ENCODE measurements at regions not wholly inside any gene's neighbourhood (a gene's known extent, or its start where the extent isn't known, plus 50 kb on each side); places are given as distances from the start of the nearest gene placed in this dataset.
"Not testable (repeated sequence)": the region's sequence is repeated elsewhere in the genome, so short reads cannot be mapped to it uniquely, and the experiment has no call there.

GRCh38 chr17:13099926-13100325 is 82.1 kb upstream of the ELAC2 start:
- intact Hi-C loops (cut with micrococcal nuclease; ENCODE audit: unreplicated experiment): no loop called here
- Histone ChIP-seq H3K27me3 (replicated peaks; ENCODE audit: control insufficient read depth, insufficient read depth, low read length) (no peaks in the 10 kb centered on the region), H3K4me1 (no peaks in the 10 kb centered on the region), H3K36me3 (ENCODE audit: control insufficient read depth, insufficient read depth, low read length) (no peaks in the 10 kb centered on the region), H3K4me3 (ENCODE audit: low read depth, low read length) (no peak overlapping the region), H3K9me3 (no peaks in the 10 kb centered on the region)
- POLR2A ChIA-PET: no interaction called here
- Mint-ChIP-seq H3K9me3 (ENCODE audit: unreplicated experiment) (no peaks in the 10 kb centered on the region), H3K27me3 (ENCODE audit: insufficient read depth, unreplicated experiment) (no peaks in the 10 kb centered on the region), H3K4me1 (ENCODE audit: low read depth, unreplicated experiment) (no peaks in the 10 kb centered on the region), H3K36me3 (ENCODE audit: insufficient read depth, unreplicated experiment) (no peaks in the 10 kb centered on the region), H3K4me3 (ENCODE audit: unreplicated experiment) (no peak overlapping the region), H3K27ac (ENCODE audit: unreplicated experiment) (no peak overlapping the region)
- CTCF ChIA-PET: no interaction called here
- TF ChIP-seq CTCF (IDR thresholded peaks at IDR 0.05; ENCODE audit: insufficient read depth in 1 of 2, low read depth in 1 of 2, low read length in 1 of 2, severe bottlenecking in 1 of 2, unreplicated experiment in 1 of 2): no peak
- no peak for DNase-seq
- BruUV-seq (replicated peaks): no TSS peak

- H3K4me1 ChIP-seq: no peaks in the 10 kb centered on the region
- CTCF ChIA-PET: no interaction called here
- POLR2A ChIA-PET: no interaction called here
- Mint-ChIP-seq H3K9me3 (ENCODE audit: unreplicated experiment) (no peaks in the 10 kb centered on the region), H3K4me3 (ENCODE audit: unreplicated experiment) (no peak overlapping the region), H3K27ac (ENCODE audit: unreplicated experiment) (no peak overlapping the region), H3K4me1 (ENCODE audit: low read depth, unreplicated experiment) (no peaks in the 10 kb centered on the region), H3K27me3 (ENCODE audit: insufficient read depth, unreplicated experiment) (no peaks in the 10 kb centered on the region), H3K36me3 (ENCODE audit: insufficient read depth, unreplicated experiment) (no peaks in the 10 kb centered on the region)
- H3K9me3 ChIP-seq: no peaks in the 10 kb centered on the region
- H3K27me3 ChIP-seq (replicated peaks; ENCODE audit: control insufficient read depth, insufficient read depth, low read length): no peaks in the 10 kb centered on the region
- H3K36me3 ChIP-seq (ENCODE audit: control insufficient read depth, insufficient read depth, low read length): no peaks in the 10 kb centered on the region
- no peak for TF ChIP-seq CTCF (IDR thresholded peaks at IDR 0.05; ENCODE audit: insufficient read depth in 1 of 2, low read depth in 1 of 2, low read length in 1 of 2, severe bottlenecking in 1 of 2, unreplicated experiment in 1 of 2)
- DNase-seq: no peak
- no TSS peak for BruUV-seq (replicated peaks)
- intact Hi-C loops (cut with micrococcal nuclease; ENCODE audit: unreplicated experiment): no loop called here
- H3K4me3 ChIP-seq (ENCODE audit: low read depth, low read length): no peak overlapping the region
These were observed 81.4 kb upstream of the ELAC2 start for GRCh38 chr17:13099089-13099735.

- no TSS peak for BruUV-seq (replicated peaks)
- TF ChIP-seq CTCF (IDR thresholded peaks at IDR 0.05; ENCODE audit: insufficient read depth in 1 of 2, low read depth in 1 of 2, low read length in 1 of 2, severe bottlenecking in 1 of 2, unreplicated experiment in 1 of 2): no peak
- DNase-seq: no peak
- Mint-ChIP-seq H3K4me3 (ENCODE audit: unreplicated experiment) (no peak overlapping the region), H3K27me3 (ENCODE audit: insufficient read depth, unreplicated experiment) (no peaks in the 10 kb centered on the region), H3K36me3 (ENCODE audit: insufficient read depth, unreplicated experiment) (no peaks in the 10 kb centered on the region), H3K4me1 (ENCODE audit: low read depth, unreplicated experiment) (no peaks in the 10 kb centered on the region), H3K9me3 (ENCODE audit: unreplicated experiment) (no peaks in the 10 kb centered on the region), H3K27ac (ENCODE audit: unreplicated experiment) (no peak overlapping the region)
- intact Hi-C loops (cut with micrococcal nuclease; ENCODE audit: unreplicated experiment): no loop called here
- CTCF ChIA-PET: no interaction called here
- Histone ChIP-seq H3K9me3 (no peaks in the 10 kb centered on the region), H3K36me3 (ENCODE audit: control insufficient read depth, insufficient read depth, low read length) (no peaks in the 10 kb centered on the region), H3K27me3 (replicated peaks; ENCODE audit: control insufficient read depth, insufficient read depth, low read length) (no peaks in the 10 kb centered on the region), H3K4me1 (no peaks in the 10 kb centered on the region), H3K4me3 (ENCODE audit: low read depth, low read length) (no peak overlapping the region)
- POLR2A ChIA-PET: no interaction called here
These were observed 78.5 kb upstream of the ELAC2 start for GRCh38 chr17:13096291-13096690.

GRCh38 chr17:13092010-13092409 is 74.2 kb upstream of the ELAC2 start:
- H3K4me1 ChIP-seq; H3K4me3 ChIP-seq (ENCODE audit: low read depth, low read length); H3K9me3 Mint-ChIP-seq (ENCODE audit: unreplicated experiment); CTCF ChIA-PET; H3K27ac Mint-ChIP-seq (ENCODE audit: unreplicated experiment); H3K27me3 Mint-ChIP-seq (ENCODE audit: insufficient read depth, unreplicated experiment); H3K36me3 Mint-ChIP-seq (ENCODE audit: insufficient read depth, unreplicated experiment); POLR2A ChIA-PET; H3K4me3 Mint-ChIP-seq (ENCODE audit: unreplicated experiment); H3K4me1 Mint-ChIP-seq (ENCODE audit: low read depth, unreplicated experiment); H3K27me3 ChIP-seq (replicated peaks; ENCODE audit: control insufficient read depth, insufficient read depth, low read length); intact Hi-C loops (cut with micrococcal nuclease; ENCODE audit: unreplicated experiment); H3K9me3 ChIP-seq; DNase-seq; BruUV-seq (replicated peaks); H3K36me3 ChIP-seq (ENCODE audit: control insufficient read depth, insufficient read depth, low read length): not testable (repeated sequence)
